HG03571 (cell line): ENCODE measurements at regions not wholly inside any gene's neighbourhood (a gene's known extent, or its start where the extent isn't known, plus 50 kb on each side); places are given as distances from the start of the nearest gene placed in this dataset.
A peak's percentile ranks its signal among the peaks of the same experiment; 100 is the strongest.
"Not testable (repeated sequence)": the region's sequence is repeated elsewhere in the genome, so short reads cannot be mapped to it uniquely, and the experiment has no call there.

Experiments
- ATAC-seq: cut with Tn5 transposase; IDR thresholded peaks from one replicate; pipeline ENCODE4 v1.9.1; 2021; ENCODE audit not compliant: unreplicated experiment

- ATAC-seq: no peak
Measured at GRCh38 chr7:39824456-39825200, 125.4 kb upstream of the CDK13 start.

GRCh38 chr7:39825401-39825980 is 124.6 kb upstream of the CDK13 start:
- no peak for ATAC-seq

GRCh38 chr7:39826166-39826565 is 123.9 kb upstream of the CDK13 start:
- ATAC-seq: no peak

- ATAC-seq: no peak
Measured at GRCh38 chr7:39827571-39827970, 122.5 kb upstream of the CDK13 start.

GRCh38 chr7:39829028-39829427 is 121.0 kb upstream of the CDK13 start:
- ATAC-seq: no peak

GRCh38 chr7:39832519-39833085 is 117.5 kb upstream of the CDK13 start:
- no peak for ATAC-seq

- ATAC-seq: not testable (repeated sequence)
Measured at GRCh38 chr7:39833180-39833799, 116.8 kb upstream of the CDK13 start.

GRCh38 chr7:39833865-39834634 is 116.0 kb upstream of the CDK13 start:
- not testable (repeated sequence) for ATAC-seq

GRCh38 chr7:39838326-39838725 is 111.7 kb upstream of the CDK13 start:
- ATAC-seq: no peak

GRCh38 chr7:39845006-39845405 is 105.0 kb upstream of the CDK13 start:
- ATAC-seq: no peak

- ATAC-seq: no peak
Measured at GRCh38 chr7:39847227-39847626, 102.8 kb upstream of the CDK13 start.

GRCh38 chr7:39851466-39852045 is 98.5 kb upstream of the CDK13 start:
- ATAC-seq: no peak

- ATAC-seq: peak; percentile 81
Measured at GRCh38 chr7:39854616-39855324, 95.3 kb upstream of the CDK13 start.

GRCh38 chr7:39855325-39855674 is 94.8 kb upstream of the CDK13 start:
- no peak for ATAC-seq

- not testable (repeated sequence) for ATAC-seq
Measured at GRCh38 chr7:39863675-39864322, 86.3 kb upstream of the CDK13 start.

GRCh38 chr7:39869888-39870522 is 80.1 kb upstream of the CDK13 start:
- ATAC-seq: not testable (repeated sequence)

- not testable (repeated sequence) for ATAC-seq
Measured at GRCh38 chr7:39871610-39872009, 78.4 kb upstream of the CDK13 start.

- no peak for ATAC-seq
Measured at GRCh38 chr7:39880556-39880955, 69.5 kb upstream of the CDK13 start.

- no peak for ATAC-seq
Measured at GRCh38 chr7:39882148-39882784, 67.8 kb upstream of the CDK13 start.
